Aorta (tissue), 5 donors: ENCODE measurements at regions not wholly inside any gene's neighbourhood (a gene's known extent, or its start where the extent isn't known, plus 50 kb on each side); places are given as distances from the start of the nearest gene placed in this dataset.
A peak's percentile ranks its signal among the peaks of the same experiment; 100 is the strongest.

Experiments used
- ATAC-seq: fragments of 200-7000 bp; cut with Tn5 transposase; one replicate; pipeline ENCODE4 v1.9.1; 2022; ENCODE audit warnings: moderate library complexity; ENCODE audit not compliant: low FRiP score
- DNase-seq, 2 donors: peaks; one replicate each; pipeline ENCODE4 v3.0.0-alpha.2; 2020
- H3K27ac ChIP-seq, 2 donors: one replicate each; pipeline ENCODE4 v1.5.1; 2013; ENCODE audit warnings: low read length in 2 of 2, mild to moderate bottlenecking in 2 of 2, moderate library complexity in 2 of 2, control low read depth in 1 of 2, inconsistent platforms in 1 of 2, low read depth in 1 of 2
- H3K27me3 ChIP-seq, 2 donors: one replicate each; pipeline ENCODE4 v1.6.1; 2013; ENCODE audit warnings: control low read depth in 1 of 2, low read length in 1 of 2, mild to moderate bottlenecking in 1 of 2, moderate library complexity in 1 of 2; ENCODE audit not compliant: insufficient read depth in 2 of 2, control insufficient read depth in 1 of 2
- H3K36me3 ChIP-seq, 2 donors: one replicate each; pipeline ENCODE4 v1.6.1; 2013; ENCODE audit warnings: control low read depth in 1 of 2, low read length in 1 of 2, mild to moderate bottlenecking in 1 of 2; ENCODE audit not compliant: insufficient read depth in 2 of 2, control insufficient read depth in 1 of 2
- H3K4me1 ChIP-seq, 2 donors: one replicate each; pipeline ENCODE4 v1.6.1; 2013; ENCODE audit warnings: low read length in 2 of 2, control low read depth in 1 of 2, mild to moderate bottlenecking in 1 of 2, moderate library complexity in 1 of 2; ENCODE audit not compliant: insufficient read depth in 2 of 2, control insufficient read depth in 1 of 2
- H3K4me3 ChIP-seq, 2 donors: one replicate each; pipeline ENCODE4 v1.5.1; 2013; ENCODE audit warnings: low read length in 2 of 2, control low read depth in 1 of 2, mild to moderate bottlenecking in 1 of 2
- H3K9me3 ChIP-seq: one replicate; pipeline ENCODE4 v1.6.1; 2013; ENCODE audit warnings: mild to moderate bottlenecking, low read length; ENCODE audit not compliant: control insufficient read depth
- WGBS, 2 donors: extraction: QIAGEN DNeasy Blood & Tissue Kit; methylation state at CpG; one replicate each; pipeline ENCODE4 v1.1.7; 2013; 5-methylcytosine and 5-hydroxymethylcytosine counted together
- intact Hi-C, 2 donors: fragments of 100-400 bp; cut with DNase I; formaldehyde crosslinking; loops; one replicate each; pipeline versions ENCODE4 v1.14.2 to v1.15.0; 2022
- donor health status: healthy with polysubstance abuse.
- donor health status: Bipolar disorder and iron deficiency.
- donor health status: DM: no; HTN: no; CAD: no.
- donor health status: DM: no; HTN: no; CAD: no.
- donor health status: DM: yes; HTN: yes; CAD: no.

DNA sequence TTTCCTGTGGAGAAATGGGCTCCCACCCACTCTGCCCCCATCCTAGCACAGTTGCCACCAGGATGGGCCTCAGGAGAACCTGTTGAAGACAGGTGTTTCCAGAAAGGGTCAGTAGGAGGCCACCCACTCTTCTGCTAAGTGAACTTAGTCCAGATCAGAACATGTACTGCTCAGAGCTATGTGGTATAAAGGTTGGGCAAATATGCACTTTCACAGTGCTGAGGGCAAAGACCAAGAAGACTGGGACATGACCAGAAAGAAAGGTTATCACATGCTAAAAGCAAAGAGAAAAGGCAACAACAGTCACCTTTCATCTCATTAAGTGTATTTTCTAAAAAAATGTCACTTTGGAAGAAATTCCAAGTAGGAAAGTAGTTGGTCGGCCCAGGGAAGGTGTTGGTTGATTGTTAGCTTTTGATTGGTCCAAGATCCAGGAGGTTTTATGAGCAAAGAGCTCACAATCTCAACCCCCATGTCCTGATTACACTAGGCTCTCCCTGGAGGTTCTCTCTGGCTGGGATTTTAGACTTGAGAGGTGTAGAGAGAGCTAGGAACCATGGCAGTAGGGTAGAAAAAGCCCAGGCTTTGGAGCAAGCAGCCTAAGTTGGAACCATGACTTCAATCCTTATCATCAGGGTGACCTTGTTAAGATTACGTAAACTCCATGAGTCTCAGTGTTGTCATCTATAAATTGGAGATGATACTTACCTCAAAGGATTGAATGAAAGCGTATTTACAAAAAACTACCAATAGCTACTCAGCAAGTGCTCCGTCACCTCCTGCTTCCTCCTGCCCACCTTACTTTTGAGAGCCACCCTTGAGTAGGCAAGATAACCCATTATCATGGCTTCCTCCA, 102.6 kb downstream of the GLUL start:
- H3K4me3 ChIP-seq = no peak overlapping the region
- no peaks in the 10 kb centered on the region for H3K36me3 ChIP-seq
- H3K9me3 ChIP-seq = no peaks in the 10 kb centered on the region
- DNase-seq (no peak), ATAC-seq (no peak)
- intact Hi-C loops = no loop called here
- WGBS, 2 donors = 96 to 97% methylated on average over 4 of the region's 4 CpGs
- H3K27me3 ChIP-seq = no peaks in the 10 kb centered on the region
- H3K4me1 ChIP-seq = peaks cover 5 to 13% of the 10 kb centered on the region in 2 donors
- peak overlapping the region in 1 of 2 donors; percentile 85 for H3K27ac ChIP-seq

DNA sequence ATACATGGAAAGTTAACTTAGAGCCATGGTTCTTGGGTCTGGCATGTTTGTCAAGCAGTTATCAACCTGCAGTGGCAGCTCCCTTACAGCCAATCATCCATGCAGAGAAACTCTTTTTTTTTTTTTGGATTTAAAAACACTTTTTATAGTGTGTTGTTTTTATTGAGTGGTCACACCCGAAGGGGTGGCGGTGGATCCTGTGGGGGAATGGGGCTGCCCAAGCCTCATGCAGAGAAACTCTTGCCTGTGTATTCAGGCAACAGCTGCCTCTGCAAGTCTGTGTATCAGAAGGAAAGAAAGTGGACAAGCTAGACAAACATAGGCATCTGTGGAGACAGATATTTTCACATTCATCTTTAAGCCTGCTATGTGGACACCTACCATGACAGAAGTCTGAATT, 104.8 kb downstream of the GLUL start:
- Histone ChIP-seq H3K27ac (no peak overlapping the region), H3K36me3 (no peaks in the 10 kb centered on the region), H3K4me3 (no peak overlapping the region), H3K4me1 (peaks cover 5 to 13% of the 10 kb centered on the region in 2 donors), H3K9me3 (no peaks in the 10 kb centered on the region), H3K27me3 (no peaks in the 10 kb centered on the region)
- WGBS, 2 donors = 85 to 86% methylated on average over 2 of the region's 2 CpGs
- ATAC-seq = no peak
- no peak for DNase-seq
- intact Hi-C loops = no loop called here

DNA sequence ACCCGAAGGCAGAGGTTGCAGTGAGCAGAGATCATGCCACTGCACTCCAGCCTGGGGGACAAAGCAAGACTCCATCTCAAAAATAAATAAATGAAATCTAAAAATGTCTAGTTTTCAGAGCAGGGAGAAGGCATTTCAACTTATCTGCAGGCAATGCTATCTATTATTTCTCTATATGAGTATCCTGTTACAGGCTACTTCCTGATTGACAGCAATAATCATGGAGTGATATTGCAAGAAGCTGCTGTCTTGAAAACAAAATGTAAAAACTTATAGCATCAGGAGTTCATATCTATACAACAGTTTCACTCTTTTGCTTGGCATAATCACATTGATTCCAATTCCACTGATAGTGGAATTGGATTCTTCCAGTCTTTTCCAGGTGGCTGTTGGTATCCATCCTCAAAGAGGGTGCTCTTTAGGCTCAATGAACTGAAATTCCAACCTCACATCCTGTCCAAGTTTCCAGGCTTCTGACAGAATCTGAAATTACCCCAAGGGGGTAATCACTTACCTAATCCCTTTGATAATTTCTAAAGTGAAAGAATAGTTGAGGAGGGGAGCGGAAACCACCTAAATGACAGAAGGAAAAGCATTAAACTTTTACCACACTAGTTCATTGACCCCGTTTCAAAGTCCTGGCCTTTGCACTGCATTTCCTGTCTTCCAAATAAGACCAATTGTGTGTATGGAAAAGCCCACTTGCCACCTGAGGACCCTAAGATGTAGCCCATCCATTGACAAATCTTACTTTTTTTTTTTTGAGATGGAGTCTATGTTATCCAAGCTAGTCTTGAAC, 107.6 kb downstream of the GLUL start:
- H3K27me3 ChIP-seq = no peaks in the 10 kb centered on the region
- no peaks in the 10 kb centered on the region for H3K9me3 ChIP-seq
- no peaks in the 10 kb centered on the region for H3K36me3 ChIP-seq
- no peak overlapping the region for H3K27ac ChIP-seq
- intact Hi-C loops = no loop called here
- H3K4me3 ChIP-seq = no peak overlapping the region
- ATAC-seq (no peak), DNase-seq (no peak)
- 85 to 93% methylated on average over 3 of the region's 3 CpGs for whole genome bisulfite sequencing, 2 donors
- peaks cover 0 to 3% of the 10 kb centered on the region in 2 donors for H3K4me1 ChIP-seq

DNA sequence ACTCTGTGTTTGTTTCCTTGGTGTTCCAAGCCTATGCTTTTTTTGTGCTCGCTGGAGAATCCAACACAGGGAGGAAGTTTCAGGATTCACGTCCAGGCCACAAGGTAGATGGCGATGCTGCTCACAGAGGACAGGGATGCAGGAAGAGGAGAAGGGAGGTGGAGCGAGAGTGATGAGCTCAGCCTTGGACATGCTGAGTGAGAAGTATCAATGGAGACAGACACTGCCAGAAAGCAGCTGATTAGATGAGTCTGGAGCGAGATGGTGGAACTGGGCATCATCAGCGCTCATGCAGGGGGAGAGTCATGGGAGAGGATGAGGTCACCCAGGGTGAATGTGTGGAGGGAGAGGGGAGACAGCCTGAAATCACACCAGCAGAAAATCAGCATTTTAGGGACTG, 110.0 kb downstream of the GLUL start:
- H3K36me3 ChIP-seq = no peaks in the 10 kb centered on the region
- intact Hi-C loops = no loop called here
- 73 to 78% methylated on average over 6 of the region's 6 CpGs for WGBS, 2 donors
- H3K4me3 ChIP-seq = no peak overlapping the region
- ATAC-seq (no peak), DNase-seq (no peak)
- no peak overlapping the region for H3K27ac ChIP-seq
- no peaks in the 10 kb centered on the region for H3K9me3 ChIP-seq
- no peaks in the 10 kb centered on the region for H3K27me3 ChIP-seq
- no peaks in the 10 kb centered on the region for H3K4me1 ChIP-seq

DNA sequence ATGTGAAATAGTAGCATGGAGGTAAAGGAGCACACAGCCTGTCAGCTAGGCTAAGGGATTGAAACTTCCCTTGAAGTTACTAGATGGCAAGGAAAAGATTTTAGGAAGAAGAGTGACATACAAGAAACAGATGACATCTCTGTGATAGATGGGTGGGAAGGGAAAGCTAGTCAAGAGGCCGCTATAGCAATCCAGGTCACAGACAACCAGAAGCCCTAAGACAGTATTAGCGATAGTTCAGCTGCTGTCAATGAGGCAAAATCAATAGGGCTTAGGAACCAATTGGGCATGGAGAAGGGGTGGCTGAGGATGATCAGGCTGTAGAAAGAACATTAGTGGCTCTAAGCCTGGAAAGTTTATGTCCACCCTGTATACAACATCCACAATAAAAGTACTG, 111.1 kb downstream of the GLUL start:
- DNase-seq (no peak), ATAC-seq (no peak)
- Histone ChIP-seq H3K4me3 (no peak overlapping the region), H3K9me3 (no peaks in the 10 kb centered on the region), H3K4me1 (no peaks in the 10 kb centered on the region), H3K27me3 (no peaks in the 10 kb centered on the region), H3K27ac (no peak overlapping the region), H3K36me3 (no peaks in the 10 kb centered on the region)
- WGBS, 2 donors = 65 to 84% methylated on average over 2 of the region's 2 CpGs
- intact Hi-C loops = no loop called here

DNA sequence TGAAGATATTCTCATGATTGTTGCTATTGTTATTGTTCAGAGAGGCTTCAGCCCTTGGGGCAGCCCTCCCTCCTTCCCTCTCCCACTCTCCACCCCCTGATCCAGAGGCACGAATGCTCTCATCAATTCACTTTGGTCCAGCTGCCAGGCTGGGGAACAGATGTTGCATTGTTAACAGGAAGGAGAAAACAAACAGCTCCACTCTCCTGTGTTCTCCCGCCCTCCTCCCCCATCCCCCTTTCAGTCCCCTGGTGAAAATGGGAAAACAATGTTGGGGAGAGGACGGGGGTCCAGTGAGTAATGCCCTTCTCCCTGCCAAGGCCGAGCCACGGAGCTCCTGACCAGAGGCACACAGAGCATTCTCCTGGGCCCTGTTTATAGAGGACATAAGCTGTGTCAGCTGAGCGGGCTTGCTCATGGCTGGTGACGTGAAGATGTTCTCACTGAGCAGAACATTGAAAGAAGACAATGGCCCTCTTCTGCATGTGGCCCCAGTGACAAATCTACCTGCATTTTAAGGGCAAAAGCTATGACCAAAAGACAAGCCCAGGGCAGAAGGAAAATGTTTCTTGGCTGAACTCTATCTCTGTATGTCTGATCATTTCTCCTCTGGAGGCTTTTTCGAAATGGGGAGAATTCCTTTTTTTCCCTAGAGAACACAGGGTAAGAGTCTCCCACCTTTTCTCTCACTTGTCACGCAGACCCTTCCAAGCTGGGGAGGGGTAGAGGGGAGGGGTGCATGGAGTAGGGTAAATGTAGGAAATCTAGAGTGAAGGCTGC, 111.7 kb downstream of the GLUL start:
- H3K27me3 ChIP-seq = no peaks in the 10 kb centered on the region
- no peak overlapping the region for H3K4me3 ChIP-seq
- H3K4me1 ChIP-seq = no peaks in the 10 kb centered on the region
- no peak for DNase-seq
- intact Hi-C loops = no loop called here
- 50 to 52% methylated on average over 9 of the region's 9 CpGs for WGBS, 2 donors
- H3K9me3 ChIP-seq = no peaks in the 10 kb centered on the region
- no peak overlapping the region for H3K27ac ChIP-seq
- no peaks in the 10 kb centered on the region for H3K36me3 ChIP-seq
- ATAC-seq = no peak

DNA sequence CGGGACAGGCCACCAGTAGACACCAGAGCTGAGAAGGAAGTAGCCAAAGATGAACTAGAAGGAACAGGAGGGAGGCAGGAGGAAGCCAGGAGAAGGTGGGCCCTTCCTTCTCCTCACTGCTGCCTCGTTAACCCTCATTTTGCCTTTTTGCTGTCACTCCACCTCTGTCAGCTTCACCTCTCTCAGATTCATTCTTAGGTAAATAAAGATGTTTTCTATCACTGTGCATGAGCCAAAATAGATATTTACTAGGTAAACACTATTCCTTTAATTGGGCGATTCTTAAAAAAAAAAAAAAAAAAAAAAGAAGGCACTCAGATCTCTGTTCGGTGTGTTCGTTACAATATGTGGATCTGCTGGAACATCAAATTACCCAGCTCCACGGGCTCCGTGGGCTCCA, 112.3 kb downstream of the GLUL start:
- Histone ChIP-seq H3K27ac (no peak overlapping the region), H3K9me3 (no peaks in the 10 kb centered on the region), H3K4me1 (no peaks in the 10 kb centered on the region), H3K36me3 (no peaks in the 10 kb centered on the region), H3K27me3 (no peaks in the 10 kb centered on the region), H3K4me3 (no peak overlapping the region)
- WGBS, 2 donors = 71 to 75% methylated on average over 7 of the region's 7 CpGs
- DNase-seq = no peak
- no peak for ATAC-seq
- intact Hi-C loops = no loop called here

DNA sequence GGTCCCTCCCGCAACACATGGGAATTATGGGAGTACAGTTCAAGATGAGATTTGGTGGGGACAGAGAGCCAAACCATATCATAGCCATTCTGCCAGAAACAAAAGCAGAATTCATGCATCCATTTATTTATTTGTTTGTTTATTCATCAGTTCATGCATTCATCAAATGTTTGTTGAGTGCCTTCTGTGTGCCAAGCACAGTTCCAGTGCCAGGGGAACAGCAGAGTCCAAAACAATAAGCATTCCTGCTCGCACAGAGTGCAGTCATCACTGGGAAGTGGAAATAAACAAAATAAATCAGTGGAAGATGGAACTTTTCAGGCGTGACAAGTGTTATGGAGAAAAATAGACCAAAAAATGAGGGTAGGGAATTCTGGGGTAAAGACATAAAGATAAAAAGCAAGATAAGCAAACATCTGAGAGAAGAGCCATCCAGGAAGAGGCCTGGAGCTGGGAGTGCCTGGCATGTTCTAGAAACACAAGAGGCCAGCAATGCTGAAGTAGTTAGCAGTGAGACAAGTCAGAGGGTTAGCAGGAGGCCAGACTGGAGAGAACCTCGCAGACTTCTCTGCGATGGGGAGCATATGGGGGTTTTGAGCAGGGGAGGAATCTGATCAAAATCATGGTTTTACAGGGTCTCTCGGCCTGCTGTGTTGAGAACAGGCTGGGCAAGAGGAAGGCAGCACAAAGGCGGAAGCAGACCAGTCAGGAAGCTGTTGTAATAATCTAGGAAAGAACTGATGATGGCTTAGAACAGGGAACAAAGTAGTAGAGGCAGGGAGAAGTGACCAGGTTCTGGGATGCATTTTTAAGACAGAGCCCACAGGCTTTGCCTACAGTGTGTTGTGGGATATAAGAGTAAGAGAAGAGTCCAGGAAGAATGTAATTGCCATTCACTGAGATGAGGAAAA, 113.2 kb downstream of the GLUL start:
- 89 to 92% methylated on average over 7 of the region's 7 CpGs for WGBS, 2 donors

More for the DNA sequence above, 113.2 kb downstream of the GLUL start:
- intact Hi-C loops = no loop called here
- H3K27me3 ChIP-seq = no peaks in the 10 kb centered on the region
- no peak overlapping the region for H3K27ac ChIP-seq
- H3K4me3 ChIP-seq = no peak overlapping the region
- no peaks in the 10 kb centered on the region for H3K9me3 ChIP-seq
- no peaks in the 10 kb centered on the region for H3K36me3 ChIP-seq
- DNase-seq (no peak), ATAC-seq (no peak)
- H3K4me1 ChIP-seq = no peaks in the 10 kb centered on the region
